HEK293 (cell line): ENCODE measurements at regions not wholly inside any gene's neighbourhood (a gene's known extent, or its start where the extent isn't known, plus 50 kb on each side); places are given as distances from the start of the nearest gene placed in this dataset.

ENCODE experiments used
- CTCF ChIP-seq: fragments of 450-650 bp; formaldehyde crosslinking; IDR thresholded peaks from 2 replicates; pipeline ENCODE4 v1.5.1; 2016; ENCODE audit warnings: missing biosample characterization, missing genetic modification characterization
- KLF9 ChIP-seq: fragments of 450-650 bp; formaldehyde crosslinking; IDR thresholded peaks from 2 replicates; pipeline ENCODE4 v1.5.1; 2016; ENCODE audit warnings: missing biosample characterization, missing genetic modification characterization, low read depth
- REST ChIP-seq: fragments of 450-650 bp; formaldehyde crosslinking; IDR thresholded peaks from 2 replicates; pipeline ENCODE4 v1.5.1; 2016; ENCODE audit warnings: missing biosample characterization, missing genetic modification characterization
- SP2 ChIP-seq: fragments of 450-650 bp; formaldehyde crosslinking; IDR thresholded peaks from 2 replicates; pipeline ENCODE4 v1.5.1; 2016; ENCODE audit warnings: missing biosample characterization, missing genetic modification characterization
- YY1 ChIP-seq: fragments of 450-650 bp; formaldehyde crosslinking; IDR thresholded peaks from 2 replicates; pipeline ENCODE4 v1.5.1; 2018; ENCODE audit warnings: missing biosample characterization, missing genetic modification characterization
- ZNF394 ChIP-seq: fragments of 450-650 bp; formaldehyde crosslinking; IDR thresholded peaks from 2 replicates; pipeline ENCODE4 v1.5.1; 2016; ENCODE audit warnings: missing biosample characterization, missing genetic modification characterization, mild to moderate bottlenecking, moderate library complexity, borderline replicate concordance
- ZNF701 ChIP-seq: fragments of 450-650 bp; formaldehyde crosslinking; IDR thresholded peaks from 2 replicates; pipeline ENCODE4 v1.5.1; 2016; ENCODE audit warnings: missing biosample characterization, missing genetic modification characterization

GRCh38 chr5:172505403-172505759, 51.1 kb upstream of the SH3PXD2B start:
- TF ChIP-seq ZNF701 (tag by site-specific recombination) (no peak), SP2 (tag by site-specific recombination) (no peak), CTCF (tag by site-specific recombination) (no peak), ZNF394 (no peak), KLF9 (tag by site-specific recombination) (no peak), YY1 (tag by site-specific recombination) (no peak), REST (tag by site-specific recombination) (no peak)
